IPS DF 4.7 (cell line): ENCODE measurements at regions not wholly inside any gene's neighbourhood (a gene's known extent, or its start where the extent isn't known, plus 50 kb on each side); places are given as distances from the start of the nearest gene placed in this dataset.
A peak's percentile ranks its signal among the peaks of the same experiment; 100 is the strongest.

Experiments
- DNase-seq: peaks from one replicate; pipeline ENCODE4 v3.0.0-alpha.2; 2013; ENCODE audit warnings: low spot score; ENCODE audit errors: extremely low read depth

DNA sequence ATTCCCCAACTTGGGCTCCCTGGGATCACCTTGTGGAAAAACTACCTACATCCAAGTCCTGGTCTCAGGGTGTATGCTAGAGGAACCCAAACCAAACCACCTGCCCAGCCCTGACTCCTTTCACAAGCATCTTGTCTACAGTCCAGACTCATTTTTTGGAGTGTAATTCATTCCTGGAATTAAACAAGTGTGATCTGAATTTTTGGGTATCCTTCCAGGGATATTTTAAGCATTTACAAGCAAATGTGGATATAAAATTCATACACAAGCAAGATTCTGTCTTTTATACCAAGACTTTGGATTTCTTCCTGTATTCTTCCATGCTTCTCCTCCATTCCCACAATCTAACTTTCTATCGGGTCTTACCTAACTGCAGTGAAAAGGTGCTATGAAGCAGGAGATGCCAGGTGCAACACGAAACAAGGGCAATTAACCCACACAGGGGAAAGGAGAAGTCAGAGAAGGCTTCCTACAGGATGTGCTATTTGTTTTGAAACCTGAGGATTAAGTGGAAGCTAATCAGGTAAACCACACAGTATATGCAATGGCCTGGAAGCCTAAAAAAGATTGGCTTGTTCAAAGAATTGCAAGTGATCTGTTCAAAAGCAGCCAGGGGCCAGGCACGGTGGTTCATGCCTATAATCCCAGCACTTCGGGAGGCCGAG is 417.2 kb upstream of the C16orf82 start:
- DNase-seq: no peak

- DNase-seq: no peak
Observed at GRCh38 chr16:26651464-26651863, 415.3 kb upstream of the C16orf82 start.

DNA sequence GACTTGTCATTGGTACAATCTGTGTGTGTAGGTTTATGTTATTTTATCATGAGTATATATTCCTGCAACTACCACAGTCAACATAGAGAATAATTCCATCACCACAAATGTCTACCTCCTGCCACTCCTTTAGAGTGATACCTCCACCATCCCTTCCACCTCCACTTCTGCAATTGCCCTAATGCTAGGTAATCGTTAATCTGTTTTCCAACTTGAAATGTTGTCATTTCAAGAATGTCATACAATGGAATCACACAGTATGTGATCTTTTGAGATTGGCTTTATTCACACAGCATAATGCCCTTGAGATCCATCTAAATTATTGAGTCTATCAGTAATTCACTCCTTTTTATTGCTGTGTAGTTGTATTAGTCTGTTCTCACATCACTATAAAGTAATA is 414.8 kb upstream of the C16orf82 start:
- DNase-seq: no peak

DNA sequence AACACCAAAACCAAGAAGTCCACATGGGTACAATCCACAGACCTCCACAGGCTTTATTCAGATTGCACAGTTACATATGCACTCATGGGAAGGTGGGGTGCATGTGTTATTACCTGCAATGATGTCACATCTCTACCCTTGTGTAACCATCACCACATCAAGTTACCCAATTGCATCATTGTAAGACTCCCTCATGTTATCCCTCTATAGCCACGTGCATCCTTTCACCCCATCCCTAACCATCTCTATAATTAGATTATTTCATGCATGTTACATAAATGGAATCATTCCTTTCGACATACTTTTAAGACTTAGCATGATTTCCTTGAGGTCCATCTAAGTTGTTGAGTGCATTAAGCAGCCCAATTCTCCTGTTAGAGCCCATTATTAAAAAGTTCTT is 408.2 kb upstream of the C16orf82 start:
- no peak for DNase-seq

- no peak for DNase-seq
Observed at GRCh38 chr16:26658915-26659314, 407.8 kb upstream of the C16orf82 start.

- no peak for DNase-seq
Observed at GRCh38 chr16:26664086-26664485, 402.6 kb upstream of the C16orf82 start.

GRCh38 chr16:26665166-26665939 is 401.4 kb upstream of the C16orf82 start:
- no peak for DNase-seq

DNA sequence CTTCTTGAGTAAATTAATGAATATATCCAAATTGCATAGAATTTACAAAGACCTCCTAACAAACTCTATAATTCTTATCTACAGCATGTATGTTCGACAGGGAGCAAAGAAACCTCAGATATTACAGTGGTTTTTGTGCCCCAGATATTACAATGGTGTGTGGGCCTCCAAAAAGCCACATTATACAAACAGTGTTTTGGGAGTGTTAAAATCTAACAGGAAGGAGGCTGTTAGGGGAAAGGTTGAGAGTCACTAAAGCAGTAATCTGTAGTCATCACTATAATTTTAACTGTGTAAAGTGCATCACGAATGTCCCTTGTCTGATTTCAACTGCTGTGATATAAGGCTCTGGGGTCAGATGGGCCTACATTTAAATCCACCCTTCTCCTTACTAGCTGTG is 400.2 kb upstream of the C16orf82 start:
- no peak for DNase-seq

GRCh38 chr16:26667307-26667706 is 399.4 kb upstream of the C16orf82 start:
- DNase-seq: no peak

DNA sequence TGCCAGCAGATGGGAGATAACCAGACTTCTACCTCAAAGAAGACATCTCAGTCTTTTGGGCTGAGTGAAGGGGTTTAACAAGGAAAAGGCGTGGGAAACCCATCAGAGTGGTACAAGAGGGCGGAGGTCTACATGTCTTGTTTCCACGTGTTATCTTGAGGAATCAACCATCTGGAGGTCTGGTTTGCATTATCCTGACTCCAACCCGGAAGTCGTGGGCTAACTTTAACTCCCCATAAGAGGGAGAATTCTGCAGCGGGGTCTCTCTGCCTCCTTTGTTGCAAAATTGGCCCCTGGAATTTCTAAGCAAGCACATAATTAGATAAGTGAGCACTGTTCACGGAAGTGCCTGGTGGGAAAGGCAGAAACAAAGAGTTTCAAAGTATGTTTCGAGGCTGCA is 398.7 kb upstream of the C16orf82 start:
- no peak for DNase-seq

- no peak for DNase-seq
Observed at GRCh38 chr16:26672206-26672605, 394.5 kb upstream of the C16orf82 start.

DNA sequence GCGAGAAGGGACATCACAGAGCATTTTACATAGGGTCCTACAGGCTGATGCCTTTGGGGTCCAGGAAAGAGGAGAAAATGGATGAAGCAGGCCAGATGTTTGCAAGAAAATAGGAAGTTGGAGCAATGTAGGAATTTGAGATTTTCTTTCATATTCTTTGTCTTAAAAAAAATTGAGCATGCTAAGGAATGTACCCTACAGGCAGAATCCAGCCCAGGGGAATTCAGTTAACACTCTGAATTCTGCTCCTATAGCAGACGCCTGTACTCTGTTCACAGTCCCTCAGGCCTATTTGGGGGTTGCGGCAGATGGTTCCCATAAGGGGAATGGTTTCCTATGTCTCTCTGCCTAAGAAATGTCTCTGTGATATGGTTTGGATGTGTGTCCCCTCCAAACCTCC is 393.7 kb upstream of the C16orf82 start:
- no peak for DNase-seq

DNA sequence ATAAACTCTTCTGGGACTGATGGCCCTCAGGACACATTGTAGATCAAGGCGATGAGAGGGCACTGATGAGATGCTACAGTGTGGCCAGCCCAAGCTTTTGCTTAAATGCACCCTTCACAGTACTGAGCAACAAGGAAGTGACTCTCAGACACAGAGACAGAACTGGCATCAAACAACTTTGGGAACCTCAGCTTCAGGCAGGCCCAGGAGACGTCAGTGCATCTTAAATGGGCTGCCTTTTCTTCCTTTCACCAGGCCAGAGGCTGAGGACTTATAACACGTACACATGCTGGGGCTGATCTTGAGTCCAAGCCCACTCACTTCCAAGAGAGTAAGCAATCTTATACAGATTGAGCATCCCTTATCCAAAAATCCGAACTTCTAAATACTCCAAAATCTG is 386.1 kb upstream of the C16orf82 start:
- DNase-seq: no peak

- DNase-seq: no peak
Observed at GRCh38 chr16:26688105-26688504, 378.6 kb upstream of the C16orf82 start.

- DNase-seq: no peak
Observed at GRCh38 chr16:26688699-26689098, 378.0 kb upstream of the C16orf82 start.

DNA sequence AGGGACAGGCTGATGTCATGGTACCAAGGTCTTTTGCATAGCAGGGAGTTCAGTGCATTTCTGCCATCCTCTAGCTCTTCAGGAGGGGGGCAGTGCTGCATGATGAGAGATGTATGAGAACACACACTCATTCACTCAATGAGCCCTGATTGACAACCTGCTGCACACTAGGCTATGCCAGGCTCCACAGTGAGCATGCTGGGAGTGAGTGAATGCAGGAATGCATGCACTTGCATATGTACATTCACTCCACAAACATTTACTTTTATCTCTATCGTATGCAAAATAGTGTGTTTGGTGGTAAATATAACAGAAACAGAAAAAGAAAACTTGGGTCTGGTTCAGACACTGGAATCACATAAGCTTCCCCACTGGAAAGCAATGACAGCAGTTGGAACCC is 374.1 kb upstream of the C16orf82 start:
- no peak for DNase-seq

DNA sequence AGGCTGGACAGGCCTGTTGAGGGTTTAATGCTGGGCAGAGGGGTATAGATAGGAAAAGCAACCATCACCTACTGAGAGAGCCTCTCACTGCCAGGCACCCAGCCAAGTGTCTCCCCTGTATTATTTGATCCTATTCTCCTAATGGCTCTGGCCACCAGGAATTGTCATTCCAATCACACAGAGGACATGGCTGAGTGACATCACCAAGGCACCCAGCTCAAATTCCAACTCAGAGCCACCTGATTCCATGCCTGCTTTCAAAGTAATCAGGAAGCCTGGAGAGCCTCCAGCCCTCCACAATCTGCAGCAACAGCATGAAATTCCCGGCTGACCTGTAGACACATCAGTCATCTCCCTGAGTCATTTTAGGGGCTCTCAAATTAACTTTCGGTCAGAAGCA is 368.9 kb upstream of the C16orf82 start:
- DNase-seq: no peak

DNA sequence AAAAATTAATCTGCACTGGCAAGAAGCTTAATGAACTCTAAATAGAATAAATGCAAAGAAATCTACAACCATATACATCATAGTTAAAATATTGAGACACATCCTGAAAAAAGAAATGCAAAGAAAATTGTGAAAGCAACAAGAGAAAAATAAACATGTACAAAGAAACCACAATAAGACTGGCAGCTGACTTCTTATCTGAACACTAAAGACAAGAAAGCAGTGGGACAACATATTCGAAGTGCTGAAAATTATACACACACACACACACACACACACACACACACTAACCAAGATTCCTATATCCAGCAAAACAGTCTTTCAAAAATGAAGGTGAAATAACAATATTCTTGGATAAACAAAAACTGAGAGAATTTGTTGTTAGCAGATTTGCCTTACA is 366.5 kb upstream of the C16orf82 start:
- DNase-seq: no peak

DNA sequence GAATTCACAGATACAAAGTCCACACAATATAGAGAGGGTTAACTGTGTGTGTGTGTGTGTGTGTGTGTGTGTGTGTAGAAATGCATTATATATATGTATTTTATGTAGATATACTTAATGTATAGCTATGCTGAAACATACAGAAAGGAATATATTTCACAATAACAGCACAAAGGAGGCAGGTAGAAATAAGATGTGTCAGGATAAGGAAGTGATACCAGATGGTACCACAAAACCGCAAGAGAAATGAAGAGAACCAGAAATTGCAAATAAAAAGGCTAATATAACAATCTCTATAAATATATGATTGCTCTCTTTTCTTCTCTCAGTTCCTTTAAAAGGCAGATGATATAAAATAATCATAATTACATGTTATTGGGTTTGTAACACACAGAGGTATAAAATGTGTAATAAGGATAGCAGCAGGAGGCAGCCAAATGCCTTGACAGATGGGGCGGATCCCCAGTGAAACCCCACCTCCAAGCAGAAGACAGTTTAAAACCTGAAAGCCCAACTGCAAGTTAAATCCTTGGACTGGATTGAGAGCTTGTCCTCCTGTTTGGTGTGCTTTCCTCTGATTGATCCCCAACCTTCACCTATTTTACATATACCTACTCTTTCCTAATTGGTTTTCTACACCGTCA is 365.4 kb upstream of the C16orf82 start:
- no peak for DNase-seq

- DNase-seq: no peak
Observed at GRCh38 chr16:26705346-26705745, 361.4 kb upstream of the C16orf82 start.

DNA sequence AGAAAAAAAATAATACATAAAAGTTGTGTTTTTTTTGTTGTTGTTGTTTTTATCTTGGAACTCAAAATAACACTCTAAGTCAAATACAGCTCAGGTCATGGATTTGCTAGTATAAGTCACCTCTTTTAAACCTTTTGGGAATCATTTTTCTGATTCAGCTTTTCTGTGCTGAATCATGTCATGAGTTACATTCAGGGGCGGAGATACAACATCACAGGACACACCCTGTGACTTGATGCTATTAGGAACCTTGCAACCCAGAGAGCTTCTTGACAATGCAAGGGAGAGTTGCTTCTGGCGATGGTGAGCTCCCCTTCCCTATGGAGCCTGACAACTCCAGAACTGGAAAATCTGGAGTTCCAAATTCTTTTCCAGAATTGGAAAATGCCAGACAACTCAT is 358.3 kb upstream of the C16orf82 start:
- no peak for DNase-seq

- peak; percentile 22 for DNase-seq
Observed at GRCh38 chr16:26709175-26709574, 357.6 kb upstream of the C16orf82 start.

DNA sequence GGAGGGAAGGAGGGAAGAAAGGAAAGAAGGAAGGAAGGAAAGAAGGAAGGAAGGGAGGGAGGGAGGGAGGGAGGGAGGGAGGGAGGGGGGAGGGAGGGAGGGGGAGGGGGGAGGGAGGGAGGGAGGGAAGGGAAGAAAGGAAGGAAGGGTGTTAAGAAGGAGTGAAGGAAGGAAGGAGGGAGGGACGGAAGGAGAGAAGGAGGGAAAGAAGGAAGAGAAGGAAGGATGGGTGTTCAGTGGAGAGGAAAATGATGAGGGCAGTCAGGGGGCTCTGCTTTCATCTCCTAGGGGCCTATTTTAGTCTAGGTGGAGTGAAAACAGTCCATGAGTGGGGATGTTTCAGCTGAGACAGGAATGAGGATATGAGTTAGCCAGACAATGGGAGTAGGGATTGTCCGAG is 357.0 kb upstream of the C16orf82 start:
- no peak for DNase-seq
